ENCODE measurements at regions not wholly inside any gene's neighbourhood (a gene's known extent, or its start where the extent isn't known, plus 50 kb on each side); places are given as distances from the start of the nearest gene placed in this dataset.

DNA sequence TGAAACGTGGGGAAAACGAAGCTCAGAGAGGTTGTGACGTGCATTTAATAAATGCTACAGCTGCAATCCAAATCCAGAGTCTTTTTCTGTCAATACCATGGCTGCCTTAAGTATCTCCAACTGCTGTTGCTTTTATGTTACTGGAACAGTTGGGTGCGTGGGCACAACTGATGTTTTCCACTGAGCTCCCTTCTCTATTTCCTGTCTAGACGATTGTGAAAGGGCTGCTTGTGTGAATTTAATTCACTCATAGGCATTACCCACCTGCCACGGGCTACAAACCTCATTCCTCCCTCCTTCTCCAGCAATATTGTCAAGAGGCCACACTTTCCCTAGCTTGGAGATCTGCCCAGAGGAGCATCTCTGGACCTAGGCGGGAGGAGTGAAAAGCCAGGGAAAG lies 526.0 kb downstream of the MID1IP1 start:
- no peak for TF ChIP-seq CTCF (IDR thresholded peaks at IDR 0.05; ENCODE audit: low read depth, low read length, poor library complexity, severe bottlenecking)
- no peak for TF ChIP-seq EZH2phosphoT487 (IDR thresholded peaks at IDR 0.05; ENCODE audit: borderline replicate concordance, low read length)
- no peaks in the 10 kb centered on the region for H3K9me3 ChIP-seq (ENCODE audit: control insufficient read depth, insufficient read depth, low read length)
- no peaks in the 10 kb centered on the region for H3K36me3 ChIP-seq (ENCODE audit: control insufficient read depth, low read length)
- no peak overlapping the region for H3K4me3 ChIP-seq (ENCODE audit: low read length)
- no peaks in the 10 kb centered on the region for H3K9me2 ChIP-seq (replicated peaks; ENCODE audit: control insufficient read depth, low read length)
- no peak overlapping the region for H3K4me2 ChIP-seq (ENCODE audit: low read length)
- H3K79me2 ChIP-seq (ENCODE audit: control insufficient read depth, low read length) = no peaks in the 10 kb centered on the region
- no peaks in the 10 kb centered on the region for H3K27me3 ChIP-seq (ENCODE audit: control insufficient read depth, low read length)
- no peak overlapping the region for H3K27ac ChIP-seq (ENCODE audit: low read depth, low read length)
- no peaks in the 10 kb centered on the region for H3F3A ChIP-seq (ENCODE audit: control insufficient read depth, insufficient read depth)
- H4K20me1 ChIP-seq (ENCODE audit: control insufficient read depth, insufficient read depth, low read depth, low read length) = no peaks in the 10 kb centered on the region
- no peaks in the 10 kb centered on the region for H3K4me1 ChIP-seq (ENCODE audit: control insufficient read depth, low read length)

DNA sequence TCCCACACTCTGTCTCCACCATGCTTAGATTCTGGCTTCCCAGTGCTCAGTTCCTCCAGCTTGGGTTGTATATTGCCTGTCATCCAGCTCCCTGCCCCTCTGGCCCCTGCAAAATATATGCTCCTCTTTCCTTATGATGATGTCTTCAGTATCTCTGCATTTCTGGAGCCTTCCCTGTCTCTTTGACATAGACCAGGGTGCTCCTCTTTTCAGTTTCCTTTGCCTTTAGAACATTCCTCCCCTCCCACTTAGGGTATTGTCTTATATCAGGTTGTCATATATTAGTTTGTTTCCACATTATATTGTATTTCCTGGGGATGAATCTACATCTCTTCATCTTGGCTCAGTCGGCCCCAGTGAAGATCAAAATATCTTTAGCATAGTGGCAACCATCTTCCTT lies 526.4 kb downstream of the MID1IP1 start:
- Histone ChIP-seq H3K36me3 (ENCODE audit: control insufficient read depth, low read length) (no peaks in the 10 kb centered on the region), H3K4me1 (ENCODE audit: control insufficient read depth, low read length) (no peaks in the 10 kb centered on the region), H3K79me2 (ENCODE audit: control insufficient read depth, low read length) (no peaks in the 10 kb centered on the region), H3K9me3 (ENCODE audit: control insufficient read depth, insufficient read depth, low read length) (no peaks in the 10 kb centered on the region), H3K4me2 (ENCODE audit: low read length) (no peak overlapping the region), H3K4me3 (ENCODE audit: low read length) (no peak overlapping the region), H3K9me2 (replicated peaks; ENCODE audit: control insufficient read depth, low read length) (no peaks in the 10 kb centered on the region), H3F3A (ENCODE audit: control insufficient read depth, insufficient read depth) (no peaks in the 10 kb centered on the region), H4K20me1 (ENCODE audit: control insufficient read depth, insufficient read depth, low read depth, low read length) (no peaks in the 10 kb centered on the region), H3K27me3 (ENCODE audit: control insufficient read depth, low read length) (no peaks in the 10 kb centered on the region), H3K27ac (ENCODE audit: low read depth, low read length) (no peak overlapping the region)
- TF ChIP-seq EZH2phosphoT487 (IDR thresholded peaks at IDR 0.05; ENCODE audit: borderline replicate concordance, low read length) (no peak), CTCF (IDR thresholded peaks at IDR 0.05; ENCODE audit: low read depth, low read length, poor library complexity, severe bottlenecking) (no peak)

- Histone ChIP-seq H3K9me3 (ENCODE audit: control insufficient read depth, insufficient read depth, low read length) (no peaks in the 10 kb centered on the region), H3K27ac (ENCODE audit: low read depth, low read length) (no peak overlapping the region), H3K27me3 (ENCODE audit: control insufficient read depth, low read length) (no peaks in the 10 kb centered on the region), H3K9me2 (replicated peaks; ENCODE audit: control insufficient read depth, low read length) (no peaks in the 10 kb centered on the region), H3K4me3 (ENCODE audit: low read length) (no peak overlapping the region), H3K79me2 (ENCODE audit: control insufficient read depth, low read length) (no peaks in the 10 kb centered on the region), H3K4me2 (ENCODE audit: low read length) (no peak overlapping the region), H3K4me1 (ENCODE audit: control insufficient read depth, low read length) (no peaks in the 10 kb centered on the region), H3K36me3 (ENCODE audit: control insufficient read depth, low read length) (no peaks in the 10 kb centered on the region), H3F3A (ENCODE audit: control insufficient read depth, insufficient read depth) (no peaks in the 10 kb centered on the region), H4K20me1 (ENCODE audit: control insufficient read depth, insufficient read depth, low read depth, low read length) (no peaks in the 10 kb centered on the region)
- TF ChIP-seq CTCF (IDR thresholded peaks at IDR 0.05; ENCODE audit: low read depth, low read length, poor library complexity, severe bottlenecking) (no peak), EZH2phosphoT487 (IDR thresholded peaks at IDR 0.05; ENCODE audit: borderline replicate concordance, low read length) (no peak)
Measured at GRCh38 chrX:39328661-39329060, 527.4 kb downstream of the MID1IP1 start.

Measured in DOHH2 (cell line).